CD4-positive, CD25-positive, alpha-beta regulatory T cell (primary cell): ENCODE measurements at regions not wholly inside any gene's neighbourhood (a gene's known extent, or its start where the extent isn't known, plus 50 kb on each side); places are given as distances from the start of the nearest gene placed in this dataset.
"Not testable (repeated sequence)": the region's sequence is repeated elsewhere in the genome, so short reads cannot be mapped to it uniquely, and the experiment has no call there.

Experiments
- ATAC-seq, 2 donors: fragments of 150-1000 bp; cut with Tn5 transposase; one replicate each; pipeline ENCODE4 v1.10.0; 2021; ENCODE audit warnings: low read depth in 2 of 2, moderate number of reproducible peaks in 2 of 2, moderate library complexity in 1 of 2
- DNase-seq, 3 donors: peaks; one replicate each; pipeline versions ENCODE4 v3.0.0 to v3.0.0-alpha.2; 2012 to 2022; ENCODE audit warnings: mixed read lengths in 1 of 3
- H3K27ac ChIP-seq: one replicate; pipeline ENCODE4 v1.7.0; 2013; ENCODE audit warnings: mild to moderate bottlenecking, low read length; ENCODE audit not compliant: insufficient read depth, poor library complexity, severe bottlenecking
- H3K27me3 ChIP-seq: one replicate; pipeline ENCODE4 v1.7.0; 2013; ENCODE audit warnings: low read length; ENCODE audit not compliant: control insufficient read depth, insufficient read depth
- H3K36me3 ChIP-seq: one replicate; pipeline ENCODE4 v1.7.0; 2013; ENCODE audit warnings: mild to moderate bottlenecking, low read length, moderate library complexity; ENCODE audit not compliant: control insufficient read depth, insufficient read depth
- H3K4me1 ChIP-seq: 2 replicates; pipeline ENCODE4 v1.7.0; 2013; ENCODE audit warnings: mild to moderate bottlenecking, low read length; ENCODE audit not compliant: insufficient read depth, control insufficient read depth, poor library complexity, severe bottlenecking
- H3K4me3 ChIP-seq: one replicate; pipeline ENCODE4 v1.7.0; 2013; ENCODE audit warnings: low read depth, mild to moderate bottlenecking, low read length, moderate library complexity
- H3K9me3 ChIP-seq, 2 experiments: 1 replicate in 1 of 2; 2 replicates in 1 of 2; pipeline ENCODE4 v1.7.0; 2013; ENCODE audit warnings: low read length in 2 of 2, mild to moderate bottlenecking in 1 of 2, moderate library complexity in 1 of 2; ENCODE audit not compliant: control insufficient read depth in 2 of 2
- H3K27ac Mint-ChIP-seq, 3 donors: one replicate each; pipeline ENCODE4 v1.8.0; 2020 to 2022; ENCODE audit warnings: mild to moderate bottlenecking in 3 of 3, mixed read lengths in 3 of 3, moderate library complexity in 2 of 3
- H3K27me3 Mint-ChIP-seq: one replicate; pipeline ENCODE4 v1.8.0; 2022; ENCODE audit warnings: mild to moderate bottlenecking, mixed read lengths
- H3K36me3 Mint-ChIP-seq: one replicate; pipeline ENCODE4 v1.8.0; 2020; ENCODE audit warnings: mixed read lengths
- H3K4me1 Mint-ChIP-seq, 4 donors: one replicate each; pipeline ENCODE4 v1.8.0; 2020 to 2022; ENCODE audit warnings: mixed read lengths in 4 of 4, mild to moderate bottlenecking in 1 of 4
- H3K4me3 Mint-ChIP-seq, 4 donors: one replicate each; pipeline ENCODE4 v1.8.0; 2020 to 2022; ENCODE audit warnings: mild to moderate bottlenecking in 4 of 4, mixed read lengths in 4 of 4, moderate library complexity in 3 of 4
- H3K9me3 Mint-ChIP-seq, 7 donors: one replicate each; pipeline ENCODE4 v1.8.0; 2020 to 2022; ENCODE audit warnings: mixed read lengths in 7 of 7, mild to moderate bottlenecking in 3 of 7, moderate library complexity in 2 of 7

DNA sequence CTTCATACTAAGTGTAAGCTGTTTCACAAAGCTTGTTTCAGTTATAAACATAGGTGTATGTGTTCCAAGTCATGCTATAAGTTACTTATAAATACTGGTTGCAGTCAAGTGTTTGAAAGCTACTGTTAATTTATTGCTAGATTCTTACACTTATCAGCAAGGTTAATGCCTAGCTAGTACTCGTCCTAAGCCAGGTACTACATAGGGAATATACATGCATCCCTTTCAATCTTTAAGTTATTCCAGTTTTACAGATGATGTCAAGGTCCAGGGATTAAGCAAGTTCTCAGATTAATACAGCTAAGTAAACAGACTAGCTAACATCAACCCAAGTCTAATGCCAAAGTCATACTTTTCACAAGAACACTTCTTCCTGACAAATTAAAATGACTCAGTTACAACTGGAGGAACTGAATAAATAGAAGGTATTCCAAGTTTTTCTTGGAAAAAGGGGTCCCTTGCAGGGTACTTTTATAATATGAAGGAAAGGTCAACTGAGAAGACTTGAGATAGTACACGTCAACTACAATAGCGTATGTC is 652.2 kb upstream of the USP24 start:
- no peaks in the 10 kb centered on the region for H3K36me3 Mint-ChIP-seq
- H3K9me3 Mint-ChIP-seq: peaks cover 0 to 2% (median 0%) of the 10 kb centered on the region in 7 donors
- H3K27me3 ChIP-seq: no peaks in the 10 kb centered on the region
- H3K4me1 ChIP-seq: no peaks in the 10 kb centered on the region
- H3K27ac ChIP-seq: no peak overlapping the region
- H3K4me3 Mint-ChIP-seq: no peak overlapping the region
- no peak overlapping the region for H3K27ac Mint-ChIP-seq
- H3K27me3 Mint-ChIP-seq: no peaks in the 10 kb centered on the region
- ATAC-seq (no peak), DNase-seq (no peak)
- H3K4me3 ChIP-seq: no peak overlapping the region
- H3K4me1 Mint-ChIP-seq: no peaks in the 10 kb centered on the region
- no peaks in the 10 kb centered on the region for H3K9me3 ChIP-seq
- no peaks in the 10 kb centered on the region for H3K36me3 ChIP-seq

DNA sequence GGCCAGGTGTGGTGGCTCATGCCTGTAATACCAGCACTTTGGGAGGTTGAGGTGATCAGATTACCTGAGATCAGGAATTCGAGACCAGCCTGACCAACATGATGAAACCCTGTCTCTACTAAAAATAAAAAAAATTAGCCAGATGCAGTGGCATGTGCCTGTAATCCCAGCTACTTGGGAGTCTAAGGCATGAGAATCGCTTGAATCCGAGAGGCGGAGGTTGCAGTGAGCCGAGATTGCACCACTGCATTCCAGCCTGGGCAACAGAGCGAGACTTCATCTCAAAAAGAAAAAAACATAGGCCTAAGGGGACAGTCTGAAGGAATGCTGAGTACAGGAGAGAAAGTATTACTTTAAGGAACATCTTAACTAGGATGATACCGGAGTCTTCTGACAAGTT is 650.6 kb upstream of the USP24 start:
- not testable (repeated sequence) for H3K9me3 Mint-ChIP-seq, H3K4me1 Mint-ChIP-seq, H3K27ac Mint-ChIP-seq, DNase-seq, H3K36me3 ChIP-seq, H3K4me1 ChIP-seq, H3K27me3 ChIP-seq, H3K27ac ChIP-seq, H3K27me3 Mint-ChIP-seq, ATAC-seq, H3K9me3 ChIP-seq, H3K4me3 Mint-ChIP-seq, H3K4me3 ChIP-seq, H3K36me3 Mint-ChIP-seq

DNA sequence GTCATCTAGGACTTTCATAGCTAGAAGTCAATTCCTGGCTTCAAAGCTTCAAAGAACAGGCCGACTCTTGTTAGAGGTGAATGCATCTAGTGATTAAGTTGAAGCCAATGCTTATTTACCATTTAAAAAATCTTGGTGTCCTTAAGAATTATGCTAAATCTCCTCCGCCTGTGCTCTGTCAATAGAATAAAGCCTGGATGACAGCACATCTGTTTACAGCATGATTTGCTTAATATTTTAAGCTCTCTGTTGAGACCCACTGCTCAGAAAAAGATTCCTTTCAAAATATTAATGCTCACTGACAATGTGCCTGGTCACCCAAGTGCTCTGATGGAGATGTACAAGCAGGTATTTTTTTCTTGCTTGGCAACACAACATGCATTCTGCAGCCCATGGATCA is 649.1 kb upstream of the USP24 start:
- H3K36me3 Mint-ChIP-seq: no peaks in the 10 kb centered on the region
- Histone ChIP-seq H3K36me3 (no peaks in the 10 kb centered on the region), H3K4me3 (no peak overlapping the region), H3K27me3 (no peaks in the 10 kb centered on the region), H3K27ac (no peak overlapping the region), H3K9me3 (no peaks in the 10 kb centered on the region), H3K4me1 (no peaks in the 10 kb centered on the region)
- no peak overlapping the region for H3K4me3 Mint-ChIP-seq
- no peaks in the 10 kb centered on the region for H3K27me3 Mint-ChIP-seq
- no peak for ATAC-seq
- H3K9me3 Mint-ChIP-seq: peaks cover 0 to 2% (median 0%) of the 10 kb centered on the region in 7 donors
- H3K4me1 Mint-ChIP-seq: no peaks in the 10 kb centered on the region
- no peak for DNase-seq
- H3K27ac Mint-ChIP-seq: no peak overlapping the region

DNA sequence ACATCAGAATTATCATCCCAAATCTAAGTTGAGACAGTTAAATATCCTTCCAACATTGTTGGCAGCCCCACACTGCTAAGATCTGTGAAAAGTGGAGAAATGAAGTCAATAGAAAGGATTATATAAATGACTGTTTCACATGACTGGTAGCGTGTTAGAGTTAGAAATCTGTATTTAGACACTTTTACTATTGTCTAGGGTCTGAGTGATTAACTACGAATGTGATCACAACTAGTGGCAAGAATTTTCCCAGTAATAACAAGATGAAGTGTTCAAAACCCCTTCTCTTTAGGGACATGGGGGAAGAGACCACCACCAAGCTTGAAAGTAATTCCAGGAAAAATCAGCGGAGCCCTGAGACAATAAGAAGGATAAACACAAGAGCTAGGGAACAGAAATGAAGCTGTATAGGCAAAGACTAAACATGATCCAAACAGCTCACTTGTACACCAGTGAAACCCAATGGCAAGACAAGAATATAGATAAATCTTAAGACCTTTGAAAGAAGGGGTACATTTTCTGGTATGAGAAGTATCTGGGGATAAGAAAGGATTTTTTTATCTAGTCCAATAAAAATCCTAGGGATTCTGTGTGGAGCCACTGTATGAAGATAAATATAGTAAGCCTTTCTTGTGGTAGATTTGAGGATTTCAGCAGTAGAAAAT is 646.6 kb upstream of the USP24 start:
- Histone ChIP-seq H3K27me3 (no peaks in the 10 kb centered on the region), H3K27ac (no peak overlapping the region), H3K4me1 (no peaks in the 10 kb centered on the region), H3K4me3 (no peak overlapping the region), H3K9me3 (no peaks in the 10 kb centered on the region), H3K36me3 (no peaks in the 10 kb centered on the region)
- DNase-seq (no peak), ATAC-seq (no peak)
- H3K27me3 Mint-ChIP-seq: no peaks in the 10 kb centered on the region
- H3K27ac Mint-ChIP-seq: no peak overlapping the region
- peaks cover 0 to 2% (median 0%) of the 10 kb centered on the region in 7 donors for H3K9me3 Mint-ChIP-seq
- H3K4me3 Mint-ChIP-seq: no peak overlapping the region
- no peaks in the 10 kb centered on the region for H3K36me3 Mint-ChIP-seq
- no peaks in the 10 kb centered on the region for H3K4me1 Mint-ChIP-seq

DNA sequence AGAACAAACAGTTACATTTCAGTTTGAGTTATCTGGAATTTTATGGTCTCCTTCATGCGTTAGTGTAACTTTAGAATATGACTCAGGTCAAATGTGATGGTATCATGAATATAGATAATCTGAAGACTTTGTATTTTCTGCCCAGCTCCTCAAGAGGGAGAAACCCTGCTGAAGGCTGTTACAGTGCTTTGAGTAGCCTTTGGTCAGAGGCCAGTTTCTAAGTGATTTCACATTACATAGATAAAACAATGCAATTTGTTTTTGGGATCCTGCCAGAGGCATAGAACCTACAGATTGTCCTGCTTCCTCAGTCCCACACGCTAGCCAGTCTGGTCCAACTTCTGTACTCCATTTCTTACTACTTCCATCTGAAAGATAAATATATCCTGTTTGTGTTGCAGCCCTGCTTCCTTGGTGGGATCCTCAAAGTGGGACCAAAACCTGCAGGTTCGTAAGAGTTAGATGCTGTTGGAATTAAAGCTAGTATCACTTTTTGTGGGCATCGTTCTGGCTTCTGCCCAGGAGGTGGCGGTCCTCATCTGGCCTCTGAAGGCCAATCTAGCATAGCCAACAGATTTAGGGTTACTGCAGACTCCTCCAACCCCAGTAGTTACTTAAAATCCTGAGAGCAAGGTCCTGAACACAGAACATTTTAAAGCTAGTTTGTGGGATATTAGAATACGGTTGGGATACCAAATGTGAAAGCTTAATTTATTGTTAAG is 645.8 kb upstream of the USP24 start:
- peaks cover 0 to 2% (median 0%) of the 10 kb centered on the region in 7 donors for H3K9me3 Mint-ChIP-seq
- H3K4me3 Mint-ChIP-seq: no peak overlapping the region
- Histone ChIP-seq H3K36me3 (no peaks in the 10 kb centered on the region), H3K4me1 (no peaks in the 10 kb centered on the region), H3K4me3 (no peak overlapping the region), H3K27me3 (no peaks in the 10 kb centered on the region), H3K9me3 (no peaks in the 10 kb centered on the region), H3K27ac (no peak overlapping the region)
- H3K4me1 Mint-ChIP-seq: no peaks in the 10 kb centered on the region
- ATAC-seq (no peak), DNase-seq (no peak)
- no peaks in the 10 kb centered on the region for H3K27me3 Mint-ChIP-seq
- H3K36me3 Mint-ChIP-seq: no peaks in the 10 kb centered on the region
- H3K27ac Mint-ChIP-seq: no peak overlapping the region

GRCh38 chr1:55860326-55860725 is 645.2 kb upstream of the USP24 start:
- Histone ChIP-seq H3K36me3 (no peaks in the 10 kb centered on the region), H3K9me3 (no peaks in the 10 kb centered on the region), H3K4me3 (no peak overlapping the region), H3K4me1 (no peaks in the 10 kb centered on the region), H3K27ac (no peak overlapping the region), H3K27me3 (no peaks in the 10 kb centered on the region)
- no peaks in the 10 kb centered on the region for H3K27me3 Mint-ChIP-seq
- H3K9me3 Mint-ChIP-seq: peaks cover 0 to 2% (median 0%) of the 10 kb centered on the region in 7 donors
- H3K27ac Mint-ChIP-seq: no peak overlapping the region
- no peak overlapping the region for H3K4me3 Mint-ChIP-seq
- DNase-seq (no peak), ATAC-seq (no peak)
- no peaks in the 10 kb centered on the region for H3K36me3 Mint-ChIP-seq
- no peaks in the 10 kb centered on the region for H3K4me1 Mint-ChIP-seq

- DNase-seq (no peak), ATAC-seq (no peak)
- no peak overlapping the region for H3K27ac ChIP-seq
- no peaks in the 10 kb centered on the region for H3K9me3 Mint-ChIP-seq
- H3K4me3 Mint-ChIP-seq: no peak overlapping the region
- no peaks in the 10 kb centered on the region for H3K4me1 Mint-ChIP-seq
- H3K36me3 ChIP-seq: no peaks in the 10 kb centered on the region
- H3K4me1 ChIP-seq: no peaks in the 10 kb centered on the region
- H3K27ac Mint-ChIP-seq: no peak overlapping the region
- H3K4me3 ChIP-seq: no peak overlapping the region
- H3K27me3 ChIP-seq: no peaks in the 10 kb centered on the region
- no peaks in the 10 kb centered on the region for H3K27me3 Mint-ChIP-seq
- no peaks in the 10 kb centered on the region for H3K36me3 Mint-ChIP-seq
- H3K9me3 ChIP-seq: no peaks in the 10 kb centered on the region
Observed at GRCh38 chr1:55854911-55855310, 639.7 kb upstream of the USP24 start.

DNA sequence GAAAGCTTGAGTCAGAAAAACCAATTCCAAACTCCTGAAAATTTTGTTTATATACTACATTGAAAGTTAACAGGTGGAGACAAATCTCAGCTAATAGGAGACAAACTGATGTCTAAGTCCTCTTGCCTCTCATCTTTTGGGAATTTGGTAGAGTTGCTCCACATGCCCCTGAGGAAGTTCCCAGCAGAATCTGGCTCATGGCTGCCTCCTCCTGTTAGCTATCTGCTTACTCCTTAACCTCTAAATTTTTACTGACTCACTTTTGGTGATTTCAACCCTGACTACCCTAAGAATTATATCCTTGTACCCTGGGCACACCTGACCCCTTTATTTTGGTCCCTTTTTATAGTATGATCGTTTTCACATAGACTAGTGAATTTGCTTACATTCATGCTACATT is 633.7 kb upstream of the USP24 start:
- H3K9me3 ChIP-seq: no peaks in the 10 kb centered on the region
- no peaks in the 10 kb centered on the region for H3K27me3 Mint-ChIP-seq
- H3K9me3 Mint-ChIP-seq: peaks cover 0 to 3% (median 0%) of the 10 kb centered on the region in 7 donors
- DNase-seq (no peak), ATAC-seq (no peak)
- no peak overlapping the region for H3K27ac Mint-ChIP-seq
- H3K4me3 Mint-ChIP-seq: no peak overlapping the region
- no peaks in the 10 kb centered on the region for H3K4me1 ChIP-seq
- H3K27me3 ChIP-seq: no peaks in the 10 kb centered on the region
- no peak overlapping the region for H3K27ac ChIP-seq
- H3K36me3 ChIP-seq: no peaks in the 10 kb centered on the region
- no peak overlapping the region for H3K4me3 ChIP-seq
- H3K36me3 Mint-ChIP-seq: no peaks in the 10 kb centered on the region
- no peaks in the 10 kb centered on the region for H3K4me1 Mint-ChIP-seq
